ENCODE measurements at regions not wholly inside any gene's neighbourhood (a gene's known extent, or its start where the extent isn't known, plus 50 kb on each side); places are given as distances from the start of the nearest gene placed in this dataset.

DNA sequence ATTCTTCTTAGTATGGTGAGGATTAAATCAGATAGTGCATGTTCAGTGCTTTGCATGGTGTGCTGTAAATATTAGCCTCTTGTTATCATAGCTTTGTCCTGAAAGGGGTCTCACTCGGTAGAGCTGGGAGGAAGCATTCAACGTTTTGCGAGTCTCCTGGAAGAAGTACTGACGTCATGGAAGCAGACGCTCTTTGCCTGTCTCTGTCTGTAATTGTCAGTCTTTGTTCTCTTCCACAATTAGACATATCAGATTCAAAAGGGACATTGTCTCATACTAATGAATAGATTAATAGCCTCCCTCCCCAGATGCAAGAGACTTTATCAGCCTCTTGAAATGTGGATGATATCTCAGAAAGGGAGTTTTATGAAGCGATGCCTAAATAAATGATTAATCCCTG is 91.8 kb upstream of the CXCL14 start:
- no peak for TF ChIP-seq EZH2phosphoT487 (IDR thresholded peaks at IDR 0.05; ENCODE audit: low read depth, severe bottlenecking, unreplicated experiment)
- no peak for TF ChIP-seq EZH2 (IDR thresholded peaks at IDR 0.05; ENCODE audit: borderline replicate concordance)
- TF ChIP-seq, protein P1, sequence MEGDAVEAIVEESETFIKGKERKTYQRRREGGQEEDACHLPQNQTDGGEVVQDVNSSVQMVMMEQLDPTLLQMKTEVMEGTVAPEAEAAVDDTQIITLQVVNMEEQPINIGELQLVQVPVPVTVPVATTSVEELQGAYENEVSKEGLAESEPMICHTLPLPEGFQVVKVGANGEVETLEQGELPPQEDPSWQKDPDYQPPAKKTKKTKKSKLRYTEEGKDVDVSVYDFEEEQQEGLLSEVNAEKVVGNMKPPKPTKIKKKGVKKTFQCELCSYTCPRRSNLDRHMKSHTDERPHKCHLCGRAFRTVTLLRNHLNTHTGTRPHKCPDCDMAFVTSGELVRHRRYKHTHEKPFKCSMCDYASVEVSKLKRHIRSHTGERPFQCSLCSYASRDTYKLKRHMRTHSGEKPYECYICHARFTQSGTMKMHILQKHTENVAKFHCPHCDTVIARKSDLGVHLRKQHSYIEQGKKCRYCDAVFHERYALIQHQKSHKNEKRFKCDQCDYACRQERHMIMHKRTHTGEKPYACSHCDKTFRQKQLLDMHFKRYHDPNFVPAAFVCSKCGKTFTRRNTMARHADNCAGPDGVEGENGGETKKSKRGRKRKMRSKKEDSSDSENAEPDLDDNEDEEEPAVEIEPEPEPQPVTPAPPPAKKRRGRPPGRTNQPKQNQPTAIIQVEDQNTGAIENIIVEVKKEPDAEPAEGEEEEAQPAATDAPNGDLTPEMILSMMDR (IDR thresholded peaks at IDR 0.05; ENCODE audit: poor library complexity): no peak
- no peak for DNase-seq (ENCODE audit: low spot score)
- Histone ChIP-seq H3K36me3 (replicated peaks; ENCODE audit: insufficient read depth, low read depth) (no peaks in the 10 kb centered on the region), H3K79me2 (no peaks in the 10 kb centered on the region), H3K4me2 (no peak overlapping the region), H3K27ac (no peak overlapping the region), H3K27me3 (no peaks in the 10 kb centered on the region), H2AFZ (no peak overlapping the region), H4K20me1 (ENCODE audit: insufficient read depth, poor library complexity, severe bottlenecking) (no peaks in the 10 kb centered on the region), H3K9me3 (ENCODE audit: low read depth) (no peaks in the 10 kb centered on the region), H3K4me3 (no peak overlapping the region), H3K4me1 (ENCODE audit: insufficient read depth) (no peaks in the 10 kb centered on the region), H3K9me2 (replicated peaks; ENCODE audit: insufficient read depth) (no peaks in the 10 kb centered on the region)
- WGBS (ENCODE audit: low lambda C conversion rate, missing lambda C conversion rate): 70% methylated on average over 6 of the region's 6 CpGs

DNA sequence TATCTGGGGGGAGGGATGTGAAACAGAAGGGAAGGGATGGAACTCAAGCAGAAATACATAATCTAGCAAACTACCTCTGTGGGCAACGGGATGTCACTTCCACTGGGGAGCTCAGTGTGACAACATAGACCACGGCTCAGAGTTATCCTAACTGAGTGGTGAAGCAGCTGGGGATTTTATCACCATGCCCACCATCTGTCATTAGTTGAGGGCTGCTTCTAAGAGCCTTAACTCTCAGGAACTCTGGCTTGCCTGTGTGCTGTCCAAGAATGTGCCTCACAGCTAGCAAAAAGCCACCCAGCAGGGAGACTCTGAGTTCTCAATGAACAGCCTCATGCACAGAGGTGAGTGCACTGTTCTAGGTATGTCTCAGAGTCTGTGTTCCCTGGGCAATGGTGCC is 90.6 kb upstream of the CXCL14 start:
- H3K27me3 ChIP-seq: no peaks in the 10 kb centered on the region
- H3K79me2 ChIP-seq: no peaks in the 10 kb centered on the region
- no peaks in the 10 kb centered on the region for H3K36me3 ChIP-seq (replicated peaks; ENCODE audit: insufficient read depth, low read depth)
- H3K4me2 ChIP-seq: no peak overlapping the region
- no peaks in the 10 kb centered on the region for H4K20me1 ChIP-seq (ENCODE audit: insufficient read depth, poor library complexity, severe bottlenecking)
- WGBS (ENCODE audit: low lambda C conversion rate, missing lambda C conversion rate): 68% methylated on average over 2 of the region's 2 CpGs
- TF ChIP-seq EZH2phosphoT487 (IDR thresholded peaks at IDR 0.05; ENCODE audit: low read depth, severe bottlenecking, unreplicated experiment): no peak
- TF ChIP-seq EZH2 (IDR thresholded peaks at IDR 0.05; ENCODE audit: borderline replicate concordance): no peak
- TF ChIP-seq, protein P1 (IDR thresholded peaks at IDR 0.05; ENCODE audit: poor library complexity): no peak
- H3K9me2 ChIP-seq (replicated peaks; ENCODE audit: insufficient read depth): no peaks in the 10 kb centered on the region
- H3K9me3 ChIP-seq (ENCODE audit: low read depth): no peaks in the 10 kb centered on the region
- no peaks in the 10 kb centered on the region for H3K4me1 ChIP-seq (ENCODE audit: insufficient read depth)
- no peak for DNase-seq (ENCODE audit: low spot score)
- no peak overlapping the region for H2AFZ ChIP-seq
- H3K4me3 ChIP-seq: no peak overlapping the region
- H3K27ac ChIP-seq: no peak overlapping the region

DNA sequence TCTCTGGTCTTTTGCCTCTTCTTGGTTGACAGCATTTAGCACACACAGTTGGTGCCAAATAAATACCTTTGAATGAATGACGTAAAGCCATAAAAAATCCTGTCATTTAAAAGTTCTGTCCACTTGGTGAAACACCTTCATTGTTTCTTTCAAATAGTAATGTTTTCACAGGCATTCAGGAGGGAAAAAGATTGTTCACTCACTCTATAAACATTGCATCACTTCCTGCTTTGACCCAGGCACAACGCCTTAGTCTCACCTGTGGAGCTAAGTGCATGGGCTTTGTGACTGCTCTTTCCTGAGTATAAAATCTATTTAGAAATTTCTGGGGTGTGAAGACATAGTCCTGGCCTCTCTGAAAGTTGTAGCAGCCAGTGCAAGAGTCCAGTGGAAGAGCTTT is 88.9 kb upstream of the CXCL14 start:
- no peak overlapping the region for H2AFZ ChIP-seq
- H3K4me2 ChIP-seq: no peak overlapping the region
- WGBS (ENCODE audit: low lambda C conversion rate, missing lambda C conversion rate): 60% methylated on average over 2 of the region's 2 CpGs

More for the DNA sequence above, 88.9 kb upstream of the CXCL14 start:
- Histone ChIP-seq H3K4me3 (no peak overlapping the region), H3K79me2 (no peaks in the 10 kb centered on the region), H3K27me3 (no peaks in the 10 kb centered on the region), H3K4me1 (ENCODE audit: insufficient read depth) (peaks cover 1% of the 10 kb centered on the region), H3K27ac (no peak overlapping the region), H3K9me2 (replicated peaks; ENCODE audit: insufficient read depth) (no peaks in the 10 kb centered on the region), H3K36me3 (replicated peaks; ENCODE audit: insufficient read depth, low read depth) (no peaks in the 10 kb centered on the region), H4K20me1 (ENCODE audit: insufficient read depth, poor library complexity, severe bottlenecking) (no peaks in the 10 kb centered on the region), H3K9me3 (ENCODE audit: low read depth) (no peaks in the 10 kb centered on the region)
- no peak for DNase-seq (ENCODE audit: low spot score)
- no peak for TF ChIP-seq EZH2 (IDR thresholded peaks at IDR 0.05; ENCODE audit: borderline replicate concordance)
- TF ChIP-seq EZH2phosphoT487 (IDR thresholded peaks at IDR 0.05; ENCODE audit: low read depth, severe bottlenecking, unreplicated experiment): no peak
- TF ChIP-seq, protein P1 (IDR thresholded peaks at IDR 0.05; ENCODE audit: poor library complexity): no peak
